Right lobe of liver (tissue), 4 donors: ENCODE measurements at regions not wholly inside any gene's neighbourhood (a gene's known extent, or its start where the extent isn't known, plus 50 kb on each side); places are given as distances from the start of the nearest gene placed in this dataset.

Source experiments
- CTCF ChIP-seq, 4 donors: fragments of 200-600 bp in 3 of 4; fragments of 450-650 bp in 1 of 4; IDR thresholded peaks; one replicate each; pipeline versions ENCODE4 v1.5.1 to v1.8.0; 2016 to 2022; ENCODE audit warnings: antibody characterized with exemption in 4 of 4, mild to moderate bottlenecking in 2 of 4
- POLR2A ChIP-seq: fragments of 450-650 bp; IDR thresholded peaks from one replicate; pipeline ENCODE4 v1.6.1; 2017; ENCODE audit warnings: antibody characterized with exemption, mild to moderate bottlenecking
- donor health status: DM: no; HTN: no; CAD: no.
- donor health status: DM: no; HTN: no; CAD: no.
- donor health status: DM: no; HTN: yes; CAD: no.

- TF ChIP-seq CTCF (IDR thresholded peaks at IDR 0.05), result no peak
- TF ChIP-seq POLR2A, result no peak
Observed at GRCh38 chr11:37264783-37265182, 666.7 kb upstream of the RAG2 start.
